H9 (cell line): ENCODE measurements at regions not wholly inside any gene's neighbourhood (a gene's known extent, or its start where the extent isn't known, plus 50 kb on each side); places are given as distances from the start of the nearest gene placed in this dataset.

Source experiments
- DNase-seq: peaks from one replicate; pipeline ENCODE4 v3.0.0-alpha.2; 2017
- H2AFZ ChIP-seq: one replicate; pipeline ENCODE4 v1.6.1; 2013; ENCODE audit warnings: mild to moderate bottlenecking, low read length, control low read depth, moderate library complexity
- H2AK5ac ChIP-seq: 2 replicates; pipeline ENCODE4 v1.6.1; 2013; ENCODE audit warnings: low read length, control low read depth, mixed read lengths; ENCODE audit not compliant: insufficient read length
- H2BK120ac ChIP-seq: one replicate; pipeline ENCODE4 v1.6.1; 2013; ENCODE audit warnings: low read depth, mild to moderate bottlenecking, low read length, control low read depth, inconsistent platforms; ENCODE audit not compliant: poor library complexity, severe bottlenecking
- H2BK12ac ChIP-seq: 2 replicates; pipeline ENCODE4 v1.6.1; 2013; ENCODE audit warnings: low read length, control low read depth, mixed read lengths, low read depth; ENCODE audit not compliant: insufficient read length
- H2BK15ac ChIP-seq: 2 replicates; pipeline ENCODE4 v1.6.1; 2013; ENCODE audit warnings: low read depth, low read length, control low read depth
- H2BK20ac ChIP-seq: one replicate; pipeline ENCODE4 v1.6.1; 2013; ENCODE audit warnings: low read depth, mild to moderate bottlenecking, low read length, control low read depth, inconsistent platforms; ENCODE audit not compliant: poor library complexity, severe bottlenecking
- H2BK5ac ChIP-seq: 2 replicates; pipeline ENCODE4 v1.6.1; 2013; ENCODE audit warnings: low read length, control low read depth, mixed read lengths; ENCODE audit not compliant: insufficient read length
- H3K14ac ChIP-seq: 2 replicates; pipeline ENCODE4 v1.6.1; 2013; ENCODE audit warnings: low read length, control low read depth; ENCODE audit not compliant: insufficient read depth
- H3K18ac ChIP-seq: 2 replicates; pipeline ENCODE4 v1.6.1; 2013; ENCODE audit warnings: low read depth, mild to moderate bottlenecking, mixed read lengths, low read length, control low read depth; ENCODE audit not compliant: insufficient read length
- H3K23ac ChIP-seq: 2 replicates; pipeline ENCODE4 v1.6.1; 2013; ENCODE audit warnings: low read length, control low read depth, mixed read lengths, low read depth; ENCODE audit not compliant: insufficient read length
- H3K23me2 ChIP-seq: 2 replicates; pipeline ENCODE4 v1.6.1; 2013; ENCODE audit warnings: low read depth, mild to moderate bottlenecking, mixed read lengths, low read length, control low read depth; ENCODE audit not compliant: insufficient read length, poor library complexity, severe bottlenecking
- H3K27ac ChIP-seq: 2 replicates; pipeline ENCODE4 v1.5.1; 2013; ENCODE audit warnings: low read length, control low read depth, mixed read lengths, low read depth; ENCODE audit not compliant: insufficient read length
- H3K27me3 ChIP-seq: 2 replicates; pipeline ENCODE4 v1.6.1; 2013; ENCODE audit warnings: low read length, control low read depth, inconsistent platforms; ENCODE audit not compliant: insufficient read depth
- H3K4ac ChIP-seq: 2 replicates; pipeline ENCODE4 v1.6.1; 2013; ENCODE audit warnings: low read depth, mild to moderate bottlenecking, control low read depth, inconsistent platforms, low read length, moderate library complexity
- H3K4me1 ChIP-seq: 2 replicates; pipeline ENCODE4 v1.6.1; 2013; ENCODE audit warnings: low read length, control low read depth, inconsistent platforms; ENCODE audit not compliant: insufficient read depth
- H3K4me2 ChIP-seq: 2 replicates; pipeline ENCODE4 v1.6.1; 2013; ENCODE audit warnings: low read length, control low read depth, mixed read lengths; ENCODE audit not compliant: insufficient read length, insufficient read depth
- H3K56ac ChIP-seq: 2 replicates; pipeline ENCODE4 v1.6.1; 2013; ENCODE audit warnings: low read depth, mild to moderate bottlenecking, mixed read lengths, low read length, control low read depth; ENCODE audit not compliant: insufficient read length
- H3K79me1 ChIP-seq: 2 replicates; pipeline ENCODE4 v1.6.1; 2013; ENCODE audit warnings: low read depth, mild to moderate bottlenecking, moderate library complexity, low read length, control low read depth, inconsistent platforms; ENCODE audit not compliant: insufficient read depth, poor library complexity, severe bottlenecking
- H3K79me2 ChIP-seq: 2 replicates; pipeline ENCODE4 v1.6.1; 2013; ENCODE audit warnings: low read length, control low read depth, inconsistent platforms; ENCODE audit not compliant: insufficient read depth
- H3K9ac ChIP-seq: 2 replicates; pipeline ENCODE4 v1.6.1; 2013; ENCODE audit warnings: low read length, control low read depth, mixed read lengths; ENCODE audit not compliant: insufficient read length; ENCODE audit errors: extremely low read depth
- H3K9me3 ChIP-seq: one replicate; pipeline ENCODE4 v1.6.1; 2013; ENCODE audit warnings: low read depth, low read length, inconsistent platforms; ENCODE audit not compliant: control insufficient read depth
- H3T11ph ChIP-seq: one replicate; pipeline ENCODE4 v1.6.1; 2013; ENCODE audit warnings: mild to moderate bottlenecking, low read length, control low read depth, inconsistent platforms
- H4K20me1 ChIP-seq: one replicate; pipeline ENCODE4 v1.6.1; 2013; ENCODE audit not compliant: control insufficient read depth, insufficient read length, insufficient read depth
- H4K5ac ChIP-seq: 2 replicates; pipeline ENCODE4 v1.6.1; 2013; ENCODE audit warnings: low read depth, mild to moderate bottlenecking, mixed read lengths, low read length, control low read depth; ENCODE audit not compliant: insufficient read length
- H4K8ac ChIP-seq: replicated peaks from 2 replicates; pipeline ENCODE4 v1.6.1; 2013; ENCODE audit warnings: low read length, control low read depth, mixed read lengths, low read depth; ENCODE audit not compliant: insufficient read length
- H4K91ac ChIP-seq: 2 replicates; pipeline ENCODE4 v1.6.1; 2013; ENCODE audit warnings: low read depth, mild to moderate bottlenecking, moderate library complexity, mixed read lengths, low read length, control low read depth; ENCODE audit not compliant: insufficient read length
- H3K27ac Mint-ChIP-seq, 3 experiments: 2 replicates in 2 of 3; 3 replicates in 1 of 3; pipeline ENCODE4 v1.8.0; 2020 to 2021; ENCODE audit warnings: mixed read lengths in 3 of 3, mild to moderate bottlenecking in 1 of 3, moderate library complexity in 1 of 3
- H3K27me3 Mint-ChIP-seq: 2 replicates; pipeline ENCODE4 v1.8.0; 2021; ENCODE audit warnings: low read depth, mild to moderate bottlenecking, moderate library complexity, mixed read lengths
- H3K36me3 Mint-ChIP-seq, 3 experiments: 2 replicates in 2 of 3; 3 replicates in 1 of 3; pipeline ENCODE4 v1.8.0; 2020 to 2021; ENCODE audit warnings: low read depth in 3 of 3, mixed read lengths in 3 of 3; ENCODE audit not compliant: insufficient read depth in 1 of 3
- H3K4me1 Mint-ChIP-seq, 2 experiments: 2 replicates each; pipeline ENCODE4 v1.8.0; 2020; ENCODE audit warnings: mixed read lengths in 2 of 2
- H3K4me3 Mint-ChIP-seq, 2 experiments: 2 replicates in 1 of 2; 3 replicates in 1 of 2; pipeline ENCODE4 v1.8.0; 2020 to 2021; ENCODE audit warnings: mild to moderate bottlenecking in 2 of 2, mixed read lengths in 2 of 2, moderate library complexity in 1 of 2
- H3K9me3 Mint-ChIP-seq, 2 experiments: 2 replicates in 1 of 2; 3 replicates in 1 of 2; pipeline ENCODE4 v1.8.0; 2020; ENCODE audit warnings: mild to moderate bottlenecking in 2 of 2, mixed read lengths in 2 of 2, moderate library complexity in 1 of 2
- CTCF ChIP-seq: fragments of 200-600 bp; sonication (generic); conservative IDR thresholded peaks from 3 replicates; pipeline ENCODE4 v1.8.0; 2021; ENCODE audit warnings: antibody characterized with exemption, mild to moderate bottlenecking
- WGBS: extraction: QIAGEN DNeasy Blood & Tissue Kit; methylation state at CpG from one replicate; pipeline ENCODE4 v1.1.7; 2013; ENCODE audit warnings: missing lambda C conversion rate, low lambda C conversion rate, mixed read lengths; ENCODE audit not compliant: insufficient read length; ENCODE audit errors: extremely low coverage; 5-methylcytosine and 5-hydroxymethylcytosine counted together

DNA sequence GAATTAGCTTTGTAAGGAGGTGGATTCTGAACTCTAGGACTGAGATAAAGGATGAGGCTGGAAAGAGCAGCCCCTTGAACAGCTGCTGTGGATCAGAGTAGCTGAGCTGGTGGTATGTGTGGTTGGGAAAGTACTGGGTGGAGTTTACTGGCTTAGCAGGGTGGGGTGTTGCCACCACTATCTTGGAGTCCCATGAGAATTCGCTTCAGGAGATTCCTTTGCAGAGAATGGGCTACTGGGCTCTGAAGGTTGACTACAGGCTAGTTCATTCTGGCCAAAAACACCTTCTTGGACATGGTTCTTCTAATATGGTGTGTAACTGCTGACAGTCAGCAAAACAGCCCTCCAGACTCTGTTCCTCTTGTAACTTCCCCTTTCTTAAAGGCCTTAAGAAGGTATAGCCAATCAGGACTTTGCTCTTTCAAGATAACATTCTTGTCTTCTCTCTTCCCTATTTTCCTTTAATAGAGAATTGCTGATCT, 52.7 kb downstream of the TET3 start:
- Histone ChIP-seq H3K79me1 (no peaks in the 10 kb centered on the region), H4K20me1 (no peaks in the 10 kb centered on the region)
- WGBS = no CpG with 5 or more reads among the region's 1 CpG

More for the DNA sequence above, 52.7 kb downstream of the TET3 start:
- Histone ChIP-seq H3K9ac (no peak overlapping the region), H2BK12ac (no peak overlapping the region), H3K9me3 (no peaks in the 10 kb centered on the region), H3K4me2 (no peak overlapping the region), H3K23me2 (no peaks in the 10 kb centered on the region), H2AFZ (no peak overlapping the region), H3T11ph (no peak overlapping the region), H3K56ac (no peak overlapping the region), H3K27me3 (no peaks in the 10 kb centered on the region), H3K18ac (no peak overlapping the region), H4K91ac (no peak overlapping the region), H3K23ac (no peak overlapping the region), H4K5ac (no peak overlapping the region), H3K14ac (no peak overlapping the region), H2AK5ac (no peak overlapping the region), H3K4ac (no peak overlapping the region), H2BK20ac (no peak overlapping the region), H2BK15ac (no peak overlapping the region), H2BK5ac (no peak overlapping the region), H2BK120ac (no peak overlapping the region), H4K8ac (no peak overlapping the region), H3K79me2 (no peaks in the 10 kb centered on the region), H3K27ac (no peak overlapping the region), H3K4me1 (peaks cover under 1% of the 10 kb centered on the region; the same call in 1 of the 2 replicates)
- Mint-ChIP-seq H3K9me3 (no peaks in the 10 kb centered on the region), H3K27ac (peak overlapping the region in 1 of 3 experiments; percentile 52; a peak in 3 of 7 replicates), H3K4me3 (no peak overlapping the region; a peak in 1 of 5 replicates), H3K27me3 (no peaks in the 10 kb centered on the region), H3K36me3 (no peaks in the 10 kb centered on the region; a peak in 4 of 7 replicates), H3K4me1 (peaks cover 27 to 32% of the 10 kb centered on the region in 2 experiments)
- TF ChIP-seq CTCF = no peak
- DNase-seq = no peak
